SK-N-SH treated with all-trans-retinoic acid at 6 μM for 48 hours (cell line): ENCODE measurements at regions not wholly inside any gene's neighbourhood (a gene's known extent, or its start where the extent isn't known, plus 50 kb on each side); places are given as distances from the start of the nearest gene placed in this dataset.

Source experiments
- BACH2 ChIP-seq: fragments of 250-450 bp; sonication (Bioruptor Pico); IDR thresholded peaks from 2 replicates; pipeline ENCODE4 v1.9.0; 2021; ENCODE audit warnings: mild to moderate bottlenecking, borderline replicate concordance
- CSDC2 ChIP-seq: fragments of 250-450 bp; sonication (Bioruptor Pico); IDR thresholded peaks from 2 replicates; pipeline ENCODE4 v1.5.0; 2020; ENCODE audit warnings: mild to moderate bottlenecking, moderate library complexity
- CSRNP3 ChIP-seq: fragments of 250-450 bp; sonication (Bioruptor Pico); IDR thresholded peaks from 2 replicates; pipeline ENCODE4 v1.5.1; 2021; ENCODE audit warnings: mild to moderate bottlenecking, moderate library complexity
- PPARA ChIP-seq: fragments of 250-450 bp; sonication (Bioruptor Pico); IDR thresholded peaks from 2 replicates; pipeline ENCODE4 v1.5.0; 2020; ENCODE audit warnings: mild to moderate bottlenecking, borderline replicate concordance

GRCh38 chr5:63823583-63823982 lies 138.7 kb downstream of the HTR1A start:
- TF ChIP-seq BACH2 (CRISPR knock-in tag) (no peak), CSDC2 (CRISPR knock-in tag) (no peak), PPARA (CRISPR knock-in tag) (no peak), CSRNP3 (no peak)
